Activated CD4-positive, alpha-beta memory T cell treated with anti-CD3 and anti-CD28 coated beads for 36 hours (primary cell): ENCODE measurements at regions not wholly inside any gene's neighbourhood (a gene's known extent, or its start where the extent isn't known, plus 50 kb on each side); places are given as distances from the start of the nearest gene placed in this dataset.
A peak's percentile ranks its signal among the peaks of the same experiment; 100 is the strongest.

Source experiments
- CTCF ChIA-PET: fragments of 350-600 bp; sonication (Branson Sonifier 250); formaldehyde crosslinking; loops from one replicate; lab custom pipeline; 2021; ENCODE audit warnings: antibody characterized with exemption, inconsistent platforms; lab: Charles Lee
- POLR2A ChIA-PET: fragments of 350-600 bp; sonication (Branson Sonifier 250); formaldehyde crosslinking; loops from one replicate; lab custom pipeline; 2021; ENCODE audit warnings: antibody characterized with exemption; lab: Charles Lee
- DNase-seq: peaks from one replicate; pipeline ENCODE4 v3.0.0-alpha.2; 2020
- H3K27ac Mint-ChIP-seq: one replicate; pipeline ENCODE4 v1.8.0; 2021; ENCODE audit warnings: mixed read lengths
- H3K27me3 Mint-ChIP-seq: one replicate; pipeline ENCODE4 v1.8.0; 2021; ENCODE audit warnings: mixed read lengths
- H3K36me3 Mint-ChIP-seq: one replicate; pipeline ENCODE4 v1.8.0; 2021; ENCODE audit warnings: mixed read lengths
- H3K4me1 Mint-ChIP-seq: one replicate; pipeline ENCODE4 v1.8.0; 2021; ENCODE audit warnings: low read depth, mixed read lengths
- H3K4me3 Mint-ChIP-seq: one replicate; pipeline ENCODE4 v1.8.0; 2021; ENCODE audit warnings: mild to moderate bottlenecking, mixed read lengths
- H3K9me3 Mint-ChIP-seq: one replicate; pipeline ENCODE4 v1.8.0; 2021; ENCODE audit warnings: mixed read lengths
- intact Hi-C: fragments of 100-400 bp; cut with micrococcal nuclease; formaldehyde crosslinking; loops from one replicate; pipeline ENCODE4 v1.15.1; 2023

DNA sequence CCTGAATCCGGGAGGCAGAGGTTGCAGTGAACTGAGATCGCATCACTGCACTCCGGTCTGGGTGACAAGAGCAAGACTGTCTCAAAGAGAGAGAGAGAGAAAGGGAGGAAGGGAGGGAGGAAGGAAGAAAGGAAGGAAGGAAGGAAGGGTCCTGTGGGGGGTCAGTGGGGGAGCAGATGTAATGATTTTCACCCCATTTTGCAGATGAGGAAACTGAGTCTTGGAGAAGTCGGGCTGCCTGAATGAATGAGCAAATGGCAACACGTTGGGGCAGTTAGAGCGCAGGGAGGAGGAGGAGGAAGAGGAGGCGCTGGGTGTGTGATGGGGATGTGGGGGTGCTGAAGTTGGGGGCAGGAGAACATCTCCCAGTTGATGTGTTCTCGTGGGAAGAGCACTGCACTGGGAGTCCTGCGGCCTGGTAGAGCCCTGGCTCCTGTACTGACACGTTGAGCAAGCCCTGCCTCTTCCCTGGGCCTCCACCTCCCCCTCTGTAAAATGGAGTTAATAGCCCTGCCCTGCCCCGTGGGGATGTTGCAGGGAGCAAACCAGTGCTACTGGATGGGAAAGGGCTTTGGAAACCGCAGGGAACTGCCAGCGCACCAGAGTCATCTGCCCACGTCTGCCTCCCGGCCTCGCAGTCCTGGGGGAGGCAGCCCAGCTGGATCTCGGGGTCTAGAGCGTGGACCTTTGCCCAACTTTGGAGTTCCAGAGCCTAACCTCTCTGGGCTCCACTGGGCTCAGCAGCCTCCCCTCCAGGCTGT is 103.2 kb upstream of the CASZ1 start:
- Mint-ChIP-seq H3K9me3 (no peaks in the 10 kb centered on the region), H3K4me3 (no peak overlapping the region), H3K36me3 (no peaks in the 10 kb centered on the region), H3K27me3 (no peaks in the 10 kb centered on the region), H3K4me1 (peaks cover 10% of the 10 kb centered on the region), H3K27ac (no peak overlapping the region)
- intact Hi-C loops, result no loop called here
- no peak for DNase-seq
- ChIA-PET CTCF (no interaction called here), POLR2A (no interaction called here)

DNA sequence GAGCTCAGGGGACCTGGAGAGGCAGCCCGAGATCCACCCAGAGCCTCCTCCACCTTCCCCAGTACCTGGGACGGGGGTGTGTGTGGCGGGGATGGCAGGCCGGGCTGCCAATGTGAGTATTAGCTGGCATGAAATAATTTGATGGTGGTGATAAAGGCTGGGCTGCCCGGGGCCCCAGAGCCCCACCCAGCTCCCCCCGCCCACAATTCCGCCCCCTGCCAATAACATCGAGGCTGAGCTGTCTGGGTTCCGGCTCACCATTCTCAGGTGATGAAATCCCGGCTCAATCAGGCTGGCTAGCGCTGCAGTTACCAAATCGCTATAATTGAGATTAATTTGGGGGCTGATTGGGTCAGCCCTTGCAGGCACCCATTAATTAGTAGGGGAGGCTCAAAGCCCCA is 103.8 kb upstream of the CASZ1 start:
- intact Hi-C loops, result no loop called here
- ChIA-PET CTCF (interaction anchor here (0.7 kb wide), 1 partner anchor 9 kb away, joined by 4 read pairs; no protein-coding TSS in a partner anchor), POLR2A (no interaction called here)
- H3K27ac Mint-ChIP-seq, result no peak overlapping the region
- peaks cover 14% of the 10 kb centered on the region for H3K4me1 Mint-ChIP-seq
- H3K27me3 Mint-ChIP-seq, result no peaks in the 10 kb centered on the region
- no peaks in the 10 kb centered on the region for H3K36me3 Mint-ChIP-seq
- no peak overlapping the region for H3K4me3 Mint-ChIP-seq
- DNase-seq, result no peak
- H3K9me3 Mint-ChIP-seq, result no peaks in the 10 kb centered on the region

DNA sequence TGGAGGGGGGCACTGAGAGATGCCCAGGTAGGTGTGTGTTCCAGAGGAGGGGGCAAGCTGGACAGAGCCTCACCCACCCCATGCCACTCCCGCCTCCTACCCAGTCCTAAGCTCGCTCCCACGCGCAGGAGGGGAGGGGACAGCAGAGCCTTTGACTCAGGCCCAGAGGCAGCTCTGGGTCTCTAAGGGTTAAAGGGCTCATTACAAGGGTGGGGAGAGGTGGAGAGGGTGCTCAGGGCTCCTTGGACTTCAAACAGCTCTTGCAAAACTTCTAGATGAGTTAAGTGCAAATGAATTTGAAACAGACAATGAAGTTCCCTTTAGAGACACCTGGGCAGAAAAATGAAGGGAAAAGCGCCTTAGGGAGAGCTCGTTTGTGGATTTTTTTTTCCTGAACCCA is 104.2 kb upstream of the CASZ1 start:
- CTCF ChIA-PET, result interaction anchor here (0.7 kb wide), 1 partner anchor 9 kb away, joined by 4 read pairs; no protein-coding TSS in a partner anchor
- no peaks in the 10 kb centered on the region for H3K36me3 Mint-ChIP-seq

DNA sequence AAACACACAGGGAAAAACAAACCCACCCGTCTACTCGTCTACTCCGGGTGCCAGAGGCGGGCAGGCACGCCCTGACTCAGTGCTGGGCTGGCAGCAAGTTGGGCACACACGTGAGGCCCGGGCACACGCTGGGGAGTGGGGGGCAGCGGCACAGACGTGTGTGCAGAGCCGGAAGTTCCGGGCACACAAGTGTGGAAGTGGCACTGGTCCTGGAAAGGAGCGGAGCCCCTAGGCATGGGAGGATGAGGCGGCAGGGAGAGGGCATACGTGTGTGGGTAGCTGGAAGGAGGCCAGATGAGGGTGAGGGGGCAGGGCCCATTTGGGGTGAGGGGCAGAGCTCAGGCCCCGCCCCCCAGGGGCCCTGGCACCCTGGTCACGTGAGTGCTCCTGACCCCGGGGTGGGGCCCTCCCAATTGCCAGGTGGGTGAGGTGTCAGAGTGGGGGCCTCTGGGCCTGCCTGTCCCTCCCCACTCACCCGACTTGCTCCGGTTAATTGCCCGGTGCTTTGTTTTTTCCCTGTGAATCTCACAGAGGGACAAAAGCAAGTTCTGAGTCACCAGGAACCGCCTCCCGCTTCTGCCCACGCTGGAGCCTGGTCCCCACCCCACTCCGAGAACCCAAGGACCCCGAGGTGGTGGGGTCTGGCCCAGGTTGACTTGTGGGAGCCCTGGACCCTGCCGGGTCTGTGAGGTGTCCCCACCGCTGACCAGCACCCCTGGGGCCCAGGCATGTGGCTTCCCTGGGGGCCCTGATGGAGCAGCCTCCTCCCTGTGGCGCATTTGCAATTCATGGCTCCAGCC is 104.8 kb upstream of the CASZ1 start:
- H3K27me3 Mint-ChIP-seq, result no peaks in the 10 kb centered on the region
- peaks cover 14% of the 10 kb centered on the region for H3K4me1 Mint-ChIP-seq
- intact Hi-C loops, result no loop called here
- no peaks in the 10 kb centered on the region for H3K36me3 Mint-ChIP-seq
- no peak for DNase-seq
- no peaks in the 10 kb centered on the region for H3K9me3 Mint-ChIP-seq
- no peak overlapping the region for H3K27ac Mint-ChIP-seq
- CTCF ChIA-PET, result interaction anchor here (0.7 to 1.3 kb wide), 2 partner anchors 8 to 41 kb away, joined by 4 read pairs; no protein-coding TSS in a partner anchor
- POLR2A ChIA-PET, result no interaction called here
- H3K4me3 Mint-ChIP-seq, result no peak overlapping the region

More for the DNA sequence above, 104.2 kb upstream of the CASZ1 start:
- POLR2A ChIA-PET, result no interaction called here
- Mint-ChIP-seq H3K4me3 (no peak overlapping the region), H3K27ac (no peak overlapping the region), H3K27me3 (no peaks in the 10 kb centered on the region), H3K4me1 (peaks cover 14% of the 10 kb centered on the region), H3K9me3 (no peaks in the 10 kb centered on the region)
- DNase-seq, result no peak
- intact Hi-C loops, result no loop called here

DNA sequence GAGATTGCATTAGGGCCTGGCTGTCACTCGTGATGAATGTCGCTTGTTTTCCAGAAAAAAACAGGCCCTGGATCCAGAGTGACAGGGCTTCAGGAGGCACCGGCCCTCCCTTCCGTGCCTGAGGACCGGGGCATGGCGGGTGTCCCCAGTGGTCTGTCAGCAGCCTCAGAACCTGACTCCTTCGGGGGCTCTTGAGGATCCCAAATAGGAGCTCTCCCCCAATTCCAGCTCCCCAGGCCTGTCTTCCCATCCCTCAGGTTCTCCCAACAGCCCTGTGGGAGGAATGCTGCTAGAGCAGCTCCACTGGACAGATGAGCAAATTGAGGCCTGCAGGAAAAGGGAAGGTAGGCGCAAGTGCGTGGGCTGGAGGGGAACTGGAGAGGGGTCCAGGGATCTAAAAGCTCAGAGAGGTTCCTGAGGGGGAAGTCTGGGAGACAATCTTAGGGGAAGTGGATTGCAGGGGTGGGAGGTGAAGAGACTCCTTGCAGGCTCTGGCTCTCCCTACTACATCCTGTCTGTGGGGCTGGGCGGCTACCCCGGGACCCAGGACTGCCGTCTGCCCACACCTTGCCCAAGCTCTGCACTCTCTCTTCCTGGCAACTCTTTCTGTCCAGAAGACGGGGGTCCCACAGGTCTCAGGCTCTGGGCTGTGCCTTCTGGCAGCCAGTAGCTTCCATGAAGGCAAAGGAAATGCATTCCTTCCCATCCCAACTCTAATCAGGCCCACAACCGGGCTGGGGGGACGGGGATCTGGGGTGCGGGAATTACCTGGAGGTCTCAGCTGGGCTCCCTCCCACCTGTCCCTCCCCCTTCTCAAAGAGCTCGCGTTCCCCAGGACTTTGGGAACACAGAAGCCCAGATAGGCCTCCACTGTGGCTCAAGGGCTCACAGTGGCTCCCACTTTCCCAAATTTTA is 105.7 kb upstream of the CASZ1 start:
- intact Hi-C loops, result no loop called here
- H3K9me3 Mint-ChIP-seq, result no peaks in the 10 kb centered on the region
- POLR2A ChIA-PET, result no interaction called here
- no peak overlapping the region for H3K4me3 Mint-ChIP-seq
- CTCF ChIA-PET, result interaction anchor here (1.3 to 2.5 kb wide), 2 partner anchors 40 to 407 kb away, joined by 4 to 10 read pairs; no protein-coding TSS in a partner anchor
- H3K27me3 Mint-ChIP-seq, result peaks cover 2% of the 10 kb centered on the region
- peaks cover 14% of the 10 kb centered on the region for H3K4me1 Mint-ChIP-seq
- H3K36me3 Mint-ChIP-seq, result no peaks in the 10 kb centered on the region
- no peak overlapping the region for H3K27ac Mint-ChIP-seq
- no peak for DNase-seq

DNA sequence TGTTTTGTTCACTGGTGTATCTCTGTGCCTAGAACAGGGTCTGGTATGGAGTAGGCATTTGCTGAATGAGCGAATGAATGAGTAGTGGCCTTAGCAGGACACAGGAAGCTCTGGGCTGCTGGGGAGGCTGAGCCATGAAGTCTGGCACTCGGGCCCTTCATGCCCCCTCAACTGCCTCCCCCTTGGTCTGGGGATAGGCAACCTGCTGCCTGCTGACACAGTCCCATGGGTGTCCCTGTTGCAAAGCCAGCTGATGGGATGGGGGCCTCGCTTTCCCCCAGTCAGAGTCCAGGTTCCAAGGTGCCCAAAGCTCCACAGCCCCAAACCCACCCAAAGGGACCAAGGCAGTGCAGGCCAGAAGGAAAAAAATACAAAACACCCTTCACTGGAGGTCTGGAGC is 107.0 kb upstream of the CASZ1 start:
- no peak overlapping the region for H3K27ac Mint-ChIP-seq
- intact Hi-C loops, result no loop called here
- ChIA-PET CTCF (interaction anchor here (1.4 to 2.5 kb wide), 2 partner anchors 135 to 409 kb away, joined by 5 to 10 read pairs; no protein-coding TSS in a partner anchor), POLR2A (no interaction called here)
- no peak overlapping the region for H3K4me3 Mint-ChIP-seq
- no peaks in the 10 kb centered on the region for H3K36me3 Mint-ChIP-seq
- DNase-seq, result no peak
- peaks cover 14% of the 10 kb centered on the region for H3K4me1 Mint-ChIP-seq
- no peaks in the 10 kb centered on the region for H3K9me3 Mint-ChIP-seq
- H3K27me3 Mint-ChIP-seq, result peaks cover 2% of the 10 kb centered on the region

DNA sequence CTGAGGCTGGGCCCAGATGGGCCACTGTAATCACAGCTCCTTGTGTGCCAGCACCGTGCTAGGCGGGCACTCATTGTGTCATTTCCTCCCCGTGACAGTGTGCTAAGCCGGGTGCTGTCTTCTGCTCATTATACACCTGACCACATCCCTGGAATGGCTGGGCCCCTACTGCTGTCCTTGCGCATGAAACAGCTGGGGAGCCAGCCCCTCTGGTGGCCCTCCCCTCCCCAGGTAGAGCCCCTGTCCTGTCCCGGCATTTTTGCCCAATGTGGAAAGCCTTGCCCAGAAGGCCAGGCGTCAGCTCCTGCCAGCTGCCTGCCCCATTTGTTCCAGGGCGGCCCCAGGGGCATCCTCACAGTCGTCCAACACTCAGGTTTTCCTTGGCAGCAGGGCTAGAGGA is 107.4 kb upstream of the CASZ1 start:
- POLR2A ChIA-PET, result no interaction called here
- no peaks in the 10 kb centered on the region for H3K36me3 Mint-ChIP-seq
- peaks cover 14% of the 10 kb centered on the region for H3K4me1 Mint-ChIP-seq
- H3K27ac Mint-ChIP-seq, result no peak overlapping the region
- H3K27me3 Mint-ChIP-seq, result peaks cover 2% of the 10 kb centered on the region
- DNase-seq, result peak; percentile 33
- no peak overlapping the region for H3K4me3 Mint-ChIP-seq
- intact Hi-C loops, result no loop called here
- CTCF ChIA-PET, result interaction anchor here (1.4 to 2.5 kb wide), 2 partner anchors 134 to 409 kb away, joined by 5 to 10 read pairs; no protein-coding TSS in a partner anchor
- no peaks in the 10 kb centered on the region for H3K9me3 Mint-ChIP-seq

DNA sequence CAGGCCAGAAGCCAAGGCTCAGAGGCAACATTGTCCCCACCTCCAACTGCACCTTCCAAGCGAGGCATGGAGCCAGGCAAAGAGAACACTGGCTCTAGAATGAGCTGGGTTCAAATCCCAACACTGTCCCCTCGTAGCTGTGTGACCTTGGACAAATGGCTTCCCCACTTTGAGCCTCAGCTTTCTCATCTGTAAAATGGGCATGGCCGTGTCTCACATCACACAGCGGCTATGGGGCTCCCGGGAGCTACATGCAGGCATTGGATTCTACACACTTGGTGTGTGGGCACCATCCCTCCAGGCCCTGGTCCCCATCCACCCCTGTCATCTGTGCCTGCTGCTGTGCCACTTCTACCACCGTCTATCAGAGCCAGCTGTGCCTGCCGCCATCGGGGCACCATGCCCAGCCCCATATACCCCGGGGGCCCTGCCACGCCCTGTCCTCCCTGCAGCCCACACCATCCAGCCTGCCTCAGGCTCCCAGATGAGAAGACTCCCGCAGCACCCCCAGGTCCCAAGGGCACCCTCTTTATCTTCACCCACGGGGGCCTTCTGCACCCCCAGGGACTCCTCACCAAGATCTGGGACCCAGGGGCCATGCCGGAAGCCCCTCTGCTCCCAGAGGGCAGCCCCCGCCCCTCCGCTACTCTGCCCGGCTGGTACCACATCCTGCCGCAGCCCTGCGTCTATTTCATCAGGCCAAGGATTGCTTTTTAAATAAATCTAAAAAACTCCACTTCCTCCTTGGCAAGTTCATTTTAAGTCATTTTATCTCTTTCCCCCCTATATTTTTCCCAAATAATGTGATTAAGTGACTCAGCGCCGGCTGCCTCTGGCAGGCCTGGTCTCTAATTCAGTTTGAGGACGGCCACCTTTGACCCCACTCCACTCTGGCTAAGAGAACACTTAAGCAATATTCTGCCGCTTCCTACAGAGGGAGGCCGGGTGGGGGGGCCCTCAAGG is 107.8 kb upstream of the TARDBP start:
- intact Hi-C loops, result no loop called here
- POLR2A ChIA-PET, result no interaction called here
- H3K27ac Mint-ChIP-seq, result no peak overlapping the region

DNA sequence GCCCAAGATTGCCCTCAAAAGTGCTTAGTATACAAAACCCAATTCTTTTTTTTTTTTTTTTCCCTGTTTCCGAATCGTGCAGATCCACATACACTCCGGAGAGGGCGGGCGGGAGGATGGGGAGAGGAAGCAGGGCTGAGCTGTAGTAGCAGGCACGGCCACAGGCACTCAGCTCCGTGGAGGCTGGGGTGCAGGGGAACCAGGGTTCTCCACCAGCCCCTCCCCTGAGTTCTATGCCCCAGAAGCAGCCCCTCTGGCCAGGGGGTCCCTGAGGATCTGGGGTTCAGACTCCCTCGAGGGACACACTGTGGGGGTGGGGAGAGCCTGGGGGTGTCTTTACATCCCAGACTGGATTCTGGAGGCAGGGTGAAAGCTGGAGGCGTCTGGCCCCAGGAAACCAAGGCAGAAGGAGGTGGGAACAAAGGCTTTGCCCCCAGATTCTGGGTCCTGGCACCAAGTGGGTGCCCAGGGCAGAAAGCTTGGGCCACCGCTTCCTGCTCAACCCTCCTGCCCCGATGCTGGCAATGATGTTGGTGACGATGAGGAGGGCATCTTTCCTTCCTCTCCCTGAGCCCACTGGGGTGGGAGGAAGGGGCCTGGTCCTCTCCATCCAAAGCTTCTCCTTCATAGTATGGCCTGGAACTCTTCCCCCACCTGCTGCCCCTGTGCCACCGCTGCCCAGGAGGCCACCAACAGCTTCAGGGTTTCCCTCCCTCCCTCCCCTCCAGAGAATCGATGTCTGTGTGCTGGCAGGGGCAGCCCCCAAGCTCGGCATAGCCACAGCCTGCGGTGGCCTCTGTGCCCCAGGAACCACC is 106.4 kb upstream of the TARDBP start:
- Mint-ChIP-seq H3K9me3 (no peaks in the 10 kb centered on the region), H3K27me3 (peaks cover 2% of the 10 kb centered on the region), H3K4me1 (peaks cover 14% of the 10 kb centered on the region), H3K27ac (no peak overlapping the region), H3K4me3 (no peak overlapping the region), H3K36me3 (no peaks in the 10 kb centered on the region)
- DNase-seq, result no peak
- intact Hi-C loops, result no loop called here
- ChIA-PET POLR2A (no interaction called here), CTCF (interaction anchor here (1.1 kb wide), 1 partner anchor 412 kb away, joined by 3 read pairs; no protein-coding TSS in a partner anchor)

More for the DNA sequence above, 107.8 kb upstream of the TARDBP start:
- CTCF ChIA-PET, result interaction anchor here (0.6 to 2.5 kb wide), 3 partner anchors 87 to 410 kb away, joined by 3 to 10 read pairs (median 5); no protein-coding TSS in a partner anchor
- DNase-seq, result peak; percentile 38
- Mint-ChIP-seq H3K4me3 (no peak overlapping the region), H3K9me3 (no peaks in the 10 kb centered on the region), H3K4me1 (peaks cover 14% of the 10 kb centered on the region), H3K36me3 (no peaks in the 10 kb centered on the region), H3K27me3 (peaks cover 2% of the 10 kb centered on the region)

DNA sequence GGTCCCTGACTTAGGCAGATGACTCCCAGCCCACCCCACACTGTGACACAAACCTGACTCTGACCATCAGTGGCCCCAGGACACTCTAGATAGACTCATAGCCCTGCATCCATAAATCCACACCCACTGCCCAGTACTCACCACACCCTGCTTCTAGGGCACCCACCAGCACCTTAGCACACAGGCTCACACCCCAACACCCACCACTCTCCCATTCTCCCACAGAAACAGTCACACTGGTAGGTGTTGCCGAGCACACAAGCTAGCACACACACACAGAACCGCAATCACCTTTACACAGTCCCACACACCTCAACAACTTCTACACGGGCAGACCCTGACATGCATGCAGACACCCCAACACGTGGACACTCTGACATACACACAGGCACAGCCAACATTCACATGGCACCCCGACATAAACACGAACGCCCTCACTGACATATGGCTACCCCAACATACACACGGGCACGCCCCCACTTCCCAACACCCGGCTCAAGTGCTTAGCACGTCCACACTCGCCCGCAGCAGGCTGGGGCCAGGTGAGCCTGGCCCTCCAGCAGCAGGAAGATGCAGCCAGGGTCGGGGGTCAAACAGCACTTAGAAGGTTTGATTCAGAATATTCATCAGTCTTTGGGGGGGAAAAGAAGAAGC is 105.5 kb upstream of the TARDBP start:
- no peak for DNase-seq
- ChIA-PET POLR2A (no interaction called here), CTCF (no interaction called here)
- intact Hi-C loops, result no loop called here
- H3K4me1 Mint-ChIP-seq, result peaks cover 14% of the 10 kb centered on the region
- H3K9me3 Mint-ChIP-seq, result no peaks in the 10 kb centered on the region
- peaks cover 2% of the 10 kb centered on the region for H3K27me3 Mint-ChIP-seq
- H3K27ac Mint-ChIP-seq, result no peak overlapping the region
- no peaks in the 10 kb centered on the region for H3K36me3 Mint-ChIP-seq
- H3K4me3 Mint-ChIP-seq, result no peak overlapping the region
